ENCODE measurements at regions not wholly inside any gene's neighbourhood (a gene's known extent, or its start where the extent isn't known, plus 50 kb on each side); places are given as distances from the start of the nearest gene placed in this dataset.

GRCh38 chr4:164320847-164321246 is 433.1 kb upstream of the SMIM31 start:
- FAIRE-seq: no peak
- no peak overlapping the region for H3K4me2 ChIP-seq
- ATAC-seq: no peak
- no peak for DNase-seq (ENCODE audit: low read depth in 1 of 2, low spot score in 1 of 2)
- ChIA-PET CTCF (no interaction called here), POLR2A (no interaction called here)
- H3K4me3 ChIP-seq: no peak overlapping the region
- no peak overlapping the region for H3K27ac ChIP-seq
- no peaks in the 10 kb centered on the region for H3K9me3 ChIP-seq
- no peaks in the 10 kb centered on the region for H3K4me1 ChIP-seq
- TF ChIP-seq USF2 (IDR thresholded peaks at IDR 0.05): no peak
- no peak for TF ChIP-seq POLR2A (IDR thresholded peaks at IDR 0.05; ENCODE audit: low read length)
- TF ChIP-seq EHF (CRISPR knock-in tag; IDR thresholded peaks at IDR 0.05): no peak
- no peak for TF ChIP-seq HMGXB4 (CRISPR knock-in tag; IDR thresholded peaks at IDR 0.05; ENCODE audit: borderline replicate concordance)
- no peak for TF ChIP-seq ESRRA (IDR thresholded peaks at IDR 0.05; ENCODE audit: borderline replicate concordance, low read length)
- no peak for TF ChIP-seq NPAS2 (CRISPR knock-in tag; IDR thresholded peaks at IDR 0.05; ENCODE audit: borderline replicate concordance)
- TF ChIP-seq EP300 (IDR thresholded peaks at IDR 0.05): no peak
- no peak for TF ChIP-seq SREBF2 (IDR thresholded peaks at IDR 0.05)
- WGBS (ENCODE audit: missing lambda C conversion rate): 4% methylated on average over 6 of the region's 6 CpGs

DNA sequence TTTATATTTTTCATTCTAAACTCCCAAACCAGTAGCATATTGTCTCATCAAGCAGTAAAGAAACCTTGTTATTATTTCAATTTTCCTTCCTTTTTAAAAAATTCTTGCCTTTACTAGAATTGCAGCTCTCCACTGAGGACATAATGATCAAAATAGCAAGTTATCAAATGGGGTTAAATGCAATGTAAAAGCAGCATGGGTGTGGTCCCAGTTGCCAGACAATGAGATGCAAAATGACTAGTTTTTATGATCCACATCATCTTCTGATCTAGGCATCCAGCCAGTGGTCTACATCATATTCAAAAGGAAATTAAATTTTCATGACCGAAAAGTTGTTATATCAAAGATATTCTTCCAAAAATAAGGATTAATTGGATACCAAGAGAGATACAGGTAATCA is 427.9 kb upstream of the SMIM31 start:
- FAIRE-seq (no peak), DNase-seq (ENCODE audit: low read depth in 1 of 2, low spot score in 1 of 2) (no peak), ATAC-seq (no peak)
- WGBS (ENCODE audit: missing lambda C conversion rate): 52% methylated on average over 1 of the region's 1 CpG
- Histone ChIP-seq H3K4me1 (no peaks in the 10 kb centered on the region), H3K4me2 (no peak overlapping the region), H3K27ac (no peak overlapping the region), H3K9me3 (no peaks in the 10 kb centered on the region), H3K4me3 (no peak overlapping the region)
- TF ChIP-seq TFCP2L1 (CRISPR knock-in tag; IDR thresholded peaks at IDR 0.05) (no peak), EHF (CRISPR knock-in tag; IDR thresholded peaks at IDR 0.05) (no peak), ESRRA (IDR thresholded peaks at IDR 0.05; ENCODE audit: borderline replicate concordance, low read length) (no peak), POLR2A (IDR thresholded peaks at IDR 0.05; ENCODE audit: low read length) (no peak), SMC3 (IDR thresholded peaks at IDR 0.05) (no peak), USF2 (IDR thresholded peaks at IDR 0.05) (no peak), RNF2 (IDR thresholded peaks at IDR 0.05; ENCODE audit: borderline replicate concordance, low read depth) (no peak)
- TF ChIP-seq, protein P1, sequence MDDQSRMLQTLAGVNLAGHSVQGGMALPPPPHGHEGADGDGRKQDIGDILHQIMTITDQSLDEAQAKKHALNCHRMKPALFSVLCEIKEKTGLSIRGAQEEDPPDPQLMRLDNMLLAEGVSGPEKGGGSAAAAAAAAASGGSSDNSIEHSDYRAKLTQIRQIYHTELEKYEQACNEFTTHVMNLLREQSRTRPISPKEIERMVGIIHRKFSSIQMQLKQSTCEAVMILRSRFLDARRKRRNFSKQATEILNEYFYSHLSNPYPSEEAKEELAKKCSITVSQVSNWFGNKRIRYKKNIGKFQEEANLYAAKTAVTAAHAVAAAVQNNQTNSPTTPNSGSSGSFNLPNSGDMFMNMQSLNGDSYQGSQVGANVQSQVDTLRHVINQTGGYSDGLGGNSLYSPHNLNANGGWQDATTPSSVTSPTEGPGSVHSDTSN (IDR thresholded peaks at IDR 0.05): no peak
- TF ChIP-seq, protein P2, sequence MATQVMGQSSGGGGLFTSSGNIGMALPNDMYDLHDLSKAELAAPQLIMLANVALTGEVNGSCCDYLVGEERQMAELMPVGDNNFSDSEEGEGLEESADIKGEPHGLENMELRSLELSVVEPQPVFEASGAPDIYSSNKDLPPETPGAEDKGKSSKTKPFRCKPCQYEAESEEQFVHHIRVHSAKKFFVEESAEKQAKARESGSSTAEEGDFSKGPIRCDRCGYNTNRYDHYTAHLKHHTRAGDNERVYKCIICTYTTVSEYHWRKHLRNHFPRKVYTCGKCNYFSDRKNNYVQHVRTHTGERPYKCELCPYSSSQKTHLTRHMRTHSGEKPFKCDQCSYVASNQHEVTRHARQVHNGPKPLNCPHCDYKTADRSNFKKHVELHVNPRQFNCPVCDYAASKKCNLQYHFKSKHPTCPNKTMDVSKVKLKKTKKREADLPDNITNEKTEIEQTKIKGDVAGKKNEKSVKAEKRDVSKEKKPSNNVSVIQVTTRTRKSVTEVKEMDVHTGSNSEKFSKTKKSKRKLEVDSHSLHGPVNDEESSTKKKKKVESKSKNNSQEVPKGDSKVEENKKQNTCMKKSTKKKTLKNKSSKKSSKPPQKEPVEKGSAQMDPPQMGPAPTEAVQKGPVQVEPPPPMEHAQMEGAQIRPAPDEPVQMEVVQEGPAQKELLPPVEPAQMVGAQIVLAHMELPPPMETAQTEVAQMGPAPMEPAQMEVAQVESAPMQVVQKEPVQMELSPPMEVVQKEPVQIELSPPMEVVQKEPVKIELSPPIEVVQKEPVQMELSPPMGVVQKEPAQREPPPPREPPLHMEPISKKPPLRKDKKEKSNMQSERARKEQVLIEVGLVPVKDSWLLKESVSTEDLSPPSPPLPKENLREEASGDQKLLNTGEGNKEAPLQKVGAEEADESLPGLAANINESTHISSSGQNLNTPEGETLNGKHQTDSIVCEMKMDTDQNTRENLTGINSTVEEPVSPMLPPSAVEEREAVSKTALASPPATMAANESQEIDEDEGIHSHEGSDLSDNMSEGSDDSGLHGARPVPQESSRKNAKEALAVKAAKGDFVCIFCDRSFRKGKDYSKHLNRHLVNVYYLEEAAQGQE (IDR thresholded peaks at IDR 0.05): no peak
- TF ChIP-seq, protein P3, sequence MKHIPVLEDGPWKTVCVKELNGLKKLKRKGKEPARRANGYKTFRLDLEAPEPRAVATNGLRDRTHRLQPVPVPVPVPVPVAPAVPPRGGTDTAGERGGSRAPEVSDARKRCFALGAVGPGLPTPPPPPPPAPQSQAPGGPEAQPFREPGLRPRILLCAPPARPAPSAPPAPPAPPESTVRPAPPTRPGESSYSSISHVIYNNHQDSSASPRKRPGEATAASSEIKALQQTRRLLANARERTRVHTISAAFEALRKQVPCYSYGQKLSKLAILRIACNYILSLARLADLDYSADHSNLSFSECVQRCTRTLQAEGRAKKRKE (CRISPR knock-in tag; IDR thresholded peaks at IDR 0.05; ENCODE audit: low read depth): no peak
- TF ChIP-seq, protein P4, sequence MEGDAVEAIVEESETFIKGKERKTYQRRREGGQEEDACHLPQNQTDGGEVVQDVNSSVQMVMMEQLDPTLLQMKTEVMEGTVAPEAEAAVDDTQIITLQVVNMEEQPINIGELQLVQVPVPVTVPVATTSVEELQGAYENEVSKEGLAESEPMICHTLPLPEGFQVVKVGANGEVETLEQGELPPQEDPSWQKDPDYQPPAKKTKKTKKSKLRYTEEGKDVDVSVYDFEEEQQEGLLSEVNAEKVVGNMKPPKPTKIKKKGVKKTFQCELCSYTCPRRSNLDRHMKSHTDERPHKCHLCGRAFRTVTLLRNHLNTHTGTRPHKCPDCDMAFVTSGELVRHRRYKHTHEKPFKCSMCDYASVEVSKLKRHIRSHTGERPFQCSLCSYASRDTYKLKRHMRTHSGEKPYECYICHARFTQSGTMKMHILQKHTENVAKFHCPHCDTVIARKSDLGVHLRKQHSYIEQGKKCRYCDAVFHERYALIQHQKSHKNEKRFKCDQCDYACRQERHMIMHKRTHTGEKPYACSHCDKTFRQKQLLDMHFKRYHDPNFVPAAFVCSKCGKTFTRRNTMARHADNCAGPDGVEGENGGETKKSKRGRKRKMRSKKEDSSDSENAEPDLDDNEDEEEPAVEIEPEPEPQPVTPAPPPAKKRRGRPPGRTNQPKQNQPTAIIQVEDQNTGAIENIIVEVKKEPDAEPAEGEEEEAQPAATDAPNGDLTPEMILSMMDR (IDR thresholded peaks at IDR 0.05): no peak
- CTCF ChIA-PET: no interaction called here
- POLR2A ChIA-PET: no interaction called here

Data from A549 (cell line).